ENCODE measurements at regions not wholly inside any gene's neighbourhood (a gene's known extent, or its start where the extent isn't known, plus 50 kb on each side); places are given as distances from the start of the nearest gene placed in this dataset.
"Not testable (repeated sequence)": the region's sequence is repeated elsewhere in the genome, so short reads cannot be mapped to it uniquely, and the experiment has no call there.

GRCh38 chr9:94482110-94482509 lies 72.8 kb upstream of the PCAT7 start:
- H3K27ac ChIP-seq = no peak overlapping the region
- DNase-seq (no peak), ATAC-seq (no peak)
- no peaks in the 10 kb centered on the region for H3K4me1 ChIP-seq
- H3K36me3 ChIP-seq = no peaks in the 10 kb centered on the region
- TF ChIP-seq POLR2A (IDR thresholded peaks at IDR 0.05) (no peak), CTCF (IDR thresholded peaks at IDR 0.05) (no peak)
- no peak overlapping the region for H3K4me3 ChIP-seq
- intact Hi-C loops (cut with DNase I) = no loop called here
- WGBS, 4 donors = 72 to 89% (median 86%) methylated on average over 4 of the region's 4 CpGs
- H3K27me3 ChIP-seq = no peaks in the 10 kb centered on the region
- H3K9me3 ChIP-seq = no peaks in the 10 kb centered on the region

GRCh38 chr9:94490465-94490864 lies 64.4 kb upstream of the PCAT7 start:
- no peak overlapping the region for H3K4me3 ChIP-seq
- no peak for TF ChIP-seq CTCF (IDR thresholded peaks at IDR 0.05)
- TF ChIP-seq POLR2A (IDR thresholded peaks at IDR 0.05) = no peak
- 34 to 71% (median 42%) methylated on average over 1 of the region's 1 CpG for WGBS, 4 donors
- DNase-seq = no peak
- intact Hi-C loops (cut with DNase I) = no loop called here
- no peak overlapping the region for H3K27ac ChIP-seq
- H3K4me1 ChIP-seq = no peaks in the 10 kb centered on the region
- no peaks in the 10 kb centered on the region for H3K36me3 ChIP-seq
- no peak for ATAC-seq
- H3K9me3 ChIP-seq = no peaks in the 10 kb centered on the region
- peaks cover 0 to 7% (median 0%) of the 10 kb centered on the region in 9 donors for H3K27me3 ChIP-seq

GRCh38 chr9:94492125-94492524 lies 62.8 kb upstream of the PCAT7 start:
- H3K9me3 ChIP-seq; H3K36me3 ChIP-seq; ATAC-seq; H3K27ac ChIP-seq; H3K4me1 ChIP-seq; DNase-seq; H3K4me3 ChIP-seq; intact Hi-C loops (cut with DNase I): not testable (repeated sequence)
- 76 to 78% (median 76%) methylated on average over 6 of the region's 6 CpGs for WGBS, 4 donors
- H3K27me3 ChIP-seq = peaks cover 0 to 12% (median 0%) of the 10 kb centered on the region in 9 donors

GRCh38 chr9:94498801-94499453 lies 56.0 kb upstream of the PCAT7 start:
- H3K27ac ChIP-seq = no peak overlapping the region
- no peak overlapping the region for H3K4me3 ChIP-seq
- intact Hi-C loops (cut with DNase I) = no loop called here
- 79 to 87% (median 84%) methylated on average over 5 of the region's 5 CpGs for WGBS, 4 donors
- no peaks in the 10 kb centered on the region for H3K36me3 ChIP-seq
- ATAC-seq (no peak), DNase-seq (no peak)
- no peaks in the 10 kb centered on the region for H3K9me3 ChIP-seq
- TF ChIP-seq CTCF (IDR thresholded peaks at IDR 0.05) (no peak), POLR2A (IDR thresholded peaks at IDR 0.05) (no peak)
- H3K27me3 ChIP-seq = peaks cover 0 to 16% (median 0%) of the 10 kb centered on the region in 9 donors
- no peaks in the 10 kb centered on the region for H3K4me1 ChIP-seq

- TF ChIP-seq CTCF (IDR thresholded peaks at IDR 0.05) (no peak), POLR2A (IDR thresholded peaks at IDR 0.05) (no peak)
- WGBS, 4 donors = 71 to 82% (median 74%) methylated on average over 3 of the region's 3 CpGs
Measured at GRCh38 chr9:94504358-94504757, 50.5 kb upstream of the PCAT7 start.

More at GRCh38 chr9:94504358-94504757, 50.5 kb upstream of the PCAT7 start:
- Histone ChIP-seq H3K27me3 (peaks cover 0 to 20% (median 0%) of the 10 kb centered on the region in 9 donors), H3K4me3 (no peak overlapping the region), H3K36me3 (no peaks in the 10 kb centered on the region), H3K27ac (no peak overlapping the region), H3K9me3 (peaks cover 0 to 4% (median 0%) of the 10 kb centered on the region in 12 donors), H3K4me1 (no peaks in the 10 kb centered on the region)
- DNase-seq (no peak), ATAC-seq (no peak)
- intact Hi-C loops (cut with DNase I) = no loop called here
